ENCODE measurements at regions not wholly inside any gene's neighbourhood (a gene's known extent, or its start where the extent isn't known, plus 50 kb on each side); places are given as distances from the start of the nearest gene placed in this dataset.

- DNase-seq (ENCODE audit: low spot score), result no peak
- TF ChIP-seq CTCF (IDR thresholded peaks at IDR 0.05; ENCODE audit: extremely low read depth, missing control alignments), result no peak
Observed at GRCh38 chr21:35585878-35586277, 474.4 kb downstream of the SETD4 start.

GRCh38 chr21:35585155-35585554 lies 475.2 kb downstream of the SETD4 start:
- TF ChIP-seq CTCF (IDR thresholded peaks at IDR 0.05; ENCODE audit: extremely low read depth, missing control alignments), result no peak
- DNase-seq (ENCODE audit: low spot score), result no peak

GRCh38 chr21:35583566-35584216 lies 476.6 kb downstream of the SETD4 start:
- TF ChIP-seq CTCF (IDR thresholded peaks at IDR 0.05; ENCODE audit: extremely low read depth, missing control alignments), result no peak
- DNase-seq (ENCODE audit: low spot score), result no peak

GRCh38 chr21:35582731-35583130 lies 477.6 kb downstream of the SETD4 start:
- no peak for DNase-seq (ENCODE audit: low spot score)
- no peak for TF ChIP-seq CTCF (IDR thresholded peaks at IDR 0.05; ENCODE audit: extremely low read depth, missing control alignments)

- TF ChIP-seq CTCF (IDR thresholded peaks at IDR 0.05; ENCODE audit: extremely low read depth, missing control alignments), result no peak
- DNase-seq (ENCODE audit: low spot score), result no peak
Observed at GRCh38 chr21:35581640-35582039, 478.7 kb downstream of the SETD4 start.

GRCh38 chr21:35579520-35580293 lies 480.6 kb downstream of the SETD4 start:
- no peak for TF ChIP-seq CTCF (IDR thresholded peaks at IDR 0.05; ENCODE audit: extremely low read depth, missing control alignments)
- no peak for DNase-seq (ENCODE audit: low spot score)

- no peak for TF ChIP-seq CTCF (IDR thresholded peaks at IDR 0.05; ENCODE audit: extremely low read depth, missing control alignments)
- DNase-seq (ENCODE audit: low spot score), result no peak
Observed at GRCh38 chr21:35578831-35579471, 481.4 kb downstream of the SETD4 start.
